ENCODE measurements at regions not wholly inside any gene's neighbourhood (a gene's known extent, or its start where the extent isn't known, plus 50 kb on each side); places are given as distances from the start of the nearest gene placed in this dataset.

- Mint-ChIP-seq H3K27me3 (no peaks in the 10 kb centered on the region), H3K9me3 (peaks cover 15% of the 10 kb centered on the region), H3K36me3 (no peaks in the 10 kb centered on the region), H3K27ac (no peak overlapping the region), H3K4me3 (no peak overlapping the region), H3K4me1 (no peaks in the 10 kb centered on the region)
- CTCF ChIA-PET = no interaction called here
- DNase-seq = no peak
Observed at GRCh38 chr10:36183726-36184125, 541.6 kb upstream of the FZD8 start.

- H3K9me3 Mint-ChIP-seq = peaks cover 16% of the 10 kb centered on the region
- H3K36me3 Mint-ChIP-seq = no peaks in the 10 kb centered on the region
- no peaks in the 10 kb centered on the region for H3K27me3 Mint-ChIP-seq
- DNase-seq = no peak
- H3K4me3 Mint-ChIP-seq = no peak overlapping the region
- CTCF ChIA-PET = no interaction called here
- no peak overlapping the region for H3K27ac Mint-ChIP-seq
- no peaks in the 10 kb centered on the region for H3K4me1 Mint-ChIP-seq
Observed at GRCh38 chr10:36183056-36183455, 541.0 kb upstream of the FZD8 start.

DNA sequence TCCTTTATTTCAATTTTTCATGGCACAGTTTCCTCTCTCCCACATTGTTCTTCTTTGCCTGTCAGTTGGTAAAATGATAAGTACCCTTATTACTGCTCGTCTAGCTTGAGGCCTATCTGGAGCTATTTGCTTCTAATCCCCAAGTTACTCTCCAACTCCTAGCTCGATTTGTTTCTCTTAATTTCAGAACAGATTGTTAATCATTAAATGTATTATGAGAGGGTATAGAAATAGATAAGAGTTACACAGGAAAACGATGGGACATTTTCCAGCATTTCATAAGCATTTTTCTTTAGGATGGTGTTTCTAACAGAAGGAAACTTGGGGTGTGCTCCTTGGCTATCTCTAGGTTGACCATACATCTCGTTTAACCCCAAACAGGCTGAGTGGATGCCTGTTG, 540.5 kb upstream of the FZD8 start:
- H3K4me1 Mint-ChIP-seq = no peaks in the 10 kb centered on the region
- H3K27ac Mint-ChIP-seq = no peak overlapping the region
- H3K9me3 Mint-ChIP-seq = peaks cover 16% of the 10 kb centered on the region
- no peaks in the 10 kb centered on the region for H3K36me3 Mint-ChIP-seq
- CTCF ChIA-PET = no interaction called here
- DNase-seq = no peak
- no peak overlapping the region for H3K4me3 Mint-ChIP-seq
- no peaks in the 10 kb centered on the region for H3K27me3 Mint-ChIP-seq

DNA sequence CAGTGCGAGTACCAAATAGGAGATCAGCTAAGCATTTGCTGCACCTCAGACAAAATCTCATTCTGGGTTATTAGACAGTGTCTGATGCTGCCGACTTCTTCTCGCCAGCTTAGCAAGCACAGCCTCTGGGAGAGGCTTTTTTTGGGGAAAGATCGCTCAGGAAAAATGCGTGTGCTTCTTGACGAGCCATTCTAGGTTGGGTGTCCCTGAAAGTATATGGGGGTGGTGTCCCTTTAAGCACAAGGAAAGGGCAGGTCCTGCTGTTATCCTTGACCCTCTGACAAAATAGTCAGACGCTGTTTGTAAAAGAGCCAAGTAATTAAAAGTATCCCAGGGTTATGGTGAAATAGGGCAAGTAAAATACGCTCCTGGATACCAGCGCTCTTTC, 540.1 kb upstream of the FZD8 start:
- no peaks in the 10 kb centered on the region for H3K4me1 Mint-ChIP-seq
- H3K27me3 Mint-ChIP-seq = no peaks in the 10 kb centered on the region
- H3K27ac Mint-ChIP-seq = no peak overlapping the region
- CTCF ChIA-PET = no interaction called here
- no peak for DNase-seq
- no peak overlapping the region for H3K4me3 Mint-ChIP-seq
- H3K36me3 Mint-ChIP-seq = no peaks in the 10 kb centered on the region
- peaks cover 15% of the 10 kb centered on the region for H3K9me3 Mint-ChIP-seq

DNA sequence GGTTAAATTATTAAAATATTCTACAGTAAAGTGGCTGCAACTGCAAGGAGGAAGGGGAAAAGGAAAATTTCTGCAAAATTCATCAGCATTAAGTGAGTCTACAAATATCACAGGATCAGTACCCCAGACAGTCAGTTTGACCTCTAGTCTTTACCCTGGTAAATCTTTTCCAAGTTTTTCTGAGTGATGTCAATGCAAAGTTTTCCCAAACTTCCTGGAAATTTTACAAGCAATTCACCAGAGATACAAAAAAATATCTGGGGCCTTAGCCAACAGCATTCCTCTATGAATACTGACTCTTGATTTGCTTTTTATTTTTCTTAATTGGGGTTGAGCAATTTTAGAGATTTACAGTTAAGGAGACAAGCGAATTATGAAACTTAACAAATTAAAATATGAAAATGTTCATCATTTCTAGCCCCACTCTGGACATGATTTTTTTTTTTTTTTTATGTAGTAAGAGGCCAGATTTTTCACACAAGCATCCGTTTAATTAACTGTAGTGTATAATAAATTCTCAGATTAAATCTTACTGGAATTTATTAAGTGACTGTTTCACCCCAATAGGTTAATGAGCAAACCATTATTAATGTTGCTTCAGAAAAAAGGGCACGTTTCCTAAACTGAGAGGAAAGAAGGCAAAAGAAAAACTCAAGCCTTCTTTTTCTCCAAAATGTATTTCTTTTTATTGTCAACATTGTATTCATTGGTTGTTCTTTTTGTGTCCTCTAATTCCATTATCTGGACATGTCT, 539.5 kb upstream of the FZD8 start:
- Mint-ChIP-seq H3K27ac (no peak overlapping the region), H3K4me1 (no peaks in the 10 kb centered on the region), H3K9me3 (peaks cover 16% of the 10 kb centered on the region), H3K36me3 (no peaks in the 10 kb centered on the region), H3K4me3 (no peak overlapping the region), H3K27me3 (no peaks in the 10 kb centered on the region)
- CTCF ChIA-PET = no interaction called here
- no peak for DNase-seq

GRCh38 chr10:36178616-36179015, 536.5 kb upstream of the FZD8 start:
- Mint-ChIP-seq H3K27ac (no peak overlapping the region), H3K36me3 (no peaks in the 10 kb centered on the region), H3K9me3 (peaks cover 10% of the 10 kb centered on the region), H3K27me3 (no peaks in the 10 kb centered on the region), H3K4me1 (no peaks in the 10 kb centered on the region), H3K4me3 (no peak overlapping the region)
- CTCF ChIA-PET = no interaction called here
- DNase-seq = no peak

- no peak overlapping the region for H3K4me3 Mint-ChIP-seq
- no peak overlapping the region for H3K27ac Mint-ChIP-seq
- H3K4me1 Mint-ChIP-seq = no peaks in the 10 kb centered on the region
- no peaks in the 10 kb centered on the region for H3K27me3 Mint-ChIP-seq
- DNase-seq = no peak
- H3K36me3 Mint-ChIP-seq = no peaks in the 10 kb centered on the region
- CTCF ChIA-PET = no interaction called here
- peaks cover 8% of the 10 kb centered on the region for H3K9me3 Mint-ChIP-seq
Observed at GRCh38 chr10:36177071-36177470, 535.0 kb upstream of the FZD8 start.

DNA sequence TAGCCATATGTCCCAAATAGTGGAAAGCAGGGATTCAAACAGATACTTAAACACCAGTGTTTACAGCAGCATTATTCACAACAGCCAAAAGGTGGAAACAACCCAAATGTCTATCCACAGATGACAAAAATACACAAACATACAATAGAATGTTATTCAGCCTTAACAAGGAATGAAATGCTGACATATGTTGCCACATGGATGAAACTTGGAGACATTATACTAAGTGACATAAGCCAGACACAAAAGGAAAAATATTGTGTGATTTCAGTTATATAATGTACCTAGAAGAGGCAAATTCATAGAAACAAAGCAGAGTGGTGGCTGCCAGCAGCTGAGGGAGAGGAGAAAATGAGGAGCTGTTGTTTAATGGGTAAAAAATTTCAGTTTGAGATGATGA, 533.9 kb upstream of the FZD8 start:
- no peak for DNase-seq
- peaks cover 8% of the 10 kb centered on the region for H3K9me3 Mint-ChIP-seq

GRCh38 chr10:36173364-36173763, 531.3 kb upstream of the FZD8 start:
- Mint-ChIP-seq H3K4me1 (no peaks in the 10 kb centered on the region), H3K9me3 (peaks cover 4% of the 10 kb centered on the region), H3K36me3 (no peaks in the 10 kb centered on the region), H3K27me3 (no peaks in the 10 kb centered on the region), H3K27ac (no peak overlapping the region), H3K4me3 (no peak overlapping the region)
- CTCF ChIA-PET = no interaction called here
- DNase-seq = no peak

More for the DNA sequence above, 533.9 kb upstream of the FZD8 start:
- H3K4me1 Mint-ChIP-seq = no peaks in the 10 kb centered on the region
- H3K27me3 Mint-ChIP-seq = no peaks in the 10 kb centered on the region
- CTCF ChIA-PET = no interaction called here
- H3K36me3 Mint-ChIP-seq = no peaks in the 10 kb centered on the region
- no peak overlapping the region for H3K4me3 Mint-ChIP-seq
- no peak overlapping the region for H3K27ac Mint-ChIP-seq

- H3K4me3 Mint-ChIP-seq = no peak overlapping the region
- CTCF ChIA-PET = no interaction called here
- no peak overlapping the region for H3K27ac Mint-ChIP-seq
- H3K27me3 Mint-ChIP-seq = no peaks in the 10 kb centered on the region
- no peak for DNase-seq
- H3K9me3 Mint-ChIP-seq = peaks cover 4% of the 10 kb centered on the region
- no peaks in the 10 kb centered on the region for H3K4me1 Mint-ChIP-seq
- no peaks in the 10 kb centered on the region for H3K36me3 Mint-ChIP-seq
Observed at GRCh38 chr10:36171953-36172940, 530.2 kb upstream of the FZD8 start.

GRCh38 chr10:36171556-36171952, 529.5 kb upstream of the FZD8 start:
- H3K4me3 Mint-ChIP-seq = no peak overlapping the region
- H3K36me3 Mint-ChIP-seq = no peaks in the 10 kb centered on the region
- no peaks in the 10 kb centered on the region for H3K27me3 Mint-ChIP-seq
- H3K27ac Mint-ChIP-seq = no peak overlapping the region
- no peaks in the 10 kb centered on the region for H3K4me1 Mint-ChIP-seq
- peaks cover 2% of the 10 kb centered on the region for H3K9me3 Mint-ChIP-seq
- CTCF ChIA-PET = no interaction called here
- no peak for DNase-seq

DNA sequence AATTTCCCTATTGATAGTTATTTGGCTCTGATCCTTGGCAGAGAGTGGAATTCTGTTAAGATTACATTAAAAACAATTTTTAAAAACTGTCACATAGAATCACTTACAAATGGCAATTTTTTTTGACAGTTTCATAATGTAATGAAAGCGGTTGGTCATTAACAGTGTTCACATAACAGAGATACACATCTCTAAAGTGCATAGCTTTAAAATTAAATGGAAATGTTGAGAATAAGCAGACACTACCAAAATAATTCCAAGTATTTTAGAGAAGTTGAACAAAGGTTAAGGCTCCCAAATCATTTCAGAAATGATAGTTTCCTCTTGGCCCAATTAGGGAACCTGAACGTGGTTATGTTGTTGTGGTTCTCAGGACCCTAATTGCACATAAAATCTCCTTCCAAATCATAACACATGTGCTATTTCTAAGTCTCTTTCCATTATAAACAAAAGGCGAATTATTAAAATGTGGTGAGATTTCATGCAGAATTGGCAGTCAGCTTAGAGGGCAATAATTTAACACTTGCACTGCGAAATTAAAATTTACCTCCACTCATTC, 528.9 kb upstream of the FZD8 start:
- H3K27ac Mint-ChIP-seq = no peak overlapping the region
- CTCF ChIA-PET = no interaction called here

DNA sequence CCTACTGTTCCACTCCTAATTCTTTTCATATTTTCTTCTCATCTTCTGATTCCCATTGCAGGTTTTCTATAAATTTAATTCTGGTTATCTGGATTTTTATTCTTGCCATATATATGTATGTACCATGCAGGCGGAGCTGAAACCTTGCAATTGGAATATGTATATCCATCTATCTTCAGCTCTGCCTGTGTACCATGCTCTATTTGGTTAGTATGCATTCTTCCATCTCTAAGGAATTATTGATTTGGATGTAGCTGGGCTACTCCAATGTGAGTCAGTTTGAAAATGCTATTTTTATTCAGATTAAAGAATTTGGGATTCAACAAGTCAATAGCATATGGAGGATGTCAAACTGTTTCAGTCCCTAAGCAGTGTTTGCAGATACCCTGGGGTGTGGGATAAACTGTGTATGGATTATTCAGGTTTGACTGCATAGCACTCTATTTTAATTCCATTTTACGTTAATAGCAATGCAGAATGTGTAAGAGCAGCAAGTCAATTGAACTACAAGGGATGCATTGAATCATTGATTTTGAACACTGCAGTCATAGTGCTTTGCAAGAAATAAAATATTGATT, 528.1 kb upstream of the FZD8 start:
- Mint-ChIP-seq H3K27ac (no peak overlapping the region), H3K4me3 (no peak overlapping the region), H3K27me3 (no peaks in the 10 kb centered on the region), H3K36me3 (no peaks in the 10 kb centered on the region), H3K4me1 (no peaks in the 10 kb centered on the region), H3K9me3 (no peaks in the 10 kb centered on the region)
- CTCF ChIA-PET = no interaction called here
- DNase-seq = no peak

More for the DNA sequence above, 528.9 kb upstream of the FZD8 start:
- Mint-ChIP-seq H3K36me3 (no peaks in the 10 kb centered on the region), H3K9me3 (peaks cover under 1% of the 10 kb centered on the region), H3K27me3 (no peaks in the 10 kb centered on the region), H3K4me3 (no peak overlapping the region), H3K4me1 (no peaks in the 10 kb centered on the region)
- no peak for DNase-seq

DNA sequence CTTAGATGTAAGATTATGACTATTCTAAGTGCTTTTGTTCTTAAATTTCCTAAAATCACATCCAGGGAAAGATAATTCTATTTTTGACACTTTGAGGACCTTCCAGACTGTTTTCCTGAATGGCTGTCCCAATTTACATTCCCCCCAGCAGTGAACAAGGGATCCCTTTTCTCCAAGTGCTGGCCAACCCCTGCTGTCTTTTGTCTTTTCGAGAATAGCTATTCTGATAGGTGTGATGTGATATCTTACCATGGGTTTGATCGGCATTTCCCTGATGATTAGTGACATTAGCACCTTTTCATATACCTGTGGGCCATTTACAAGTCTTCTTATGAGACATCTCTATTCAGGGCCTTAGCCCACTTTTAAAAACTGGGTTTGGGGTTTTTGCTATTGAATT, 526.7 kb upstream of the FZD8 start:
- H3K36me3 Mint-ChIP-seq = no peaks in the 10 kb centered on the region
- no peaks in the 10 kb centered on the region for H3K27me3 Mint-ChIP-seq
- DNase-seq = no peak
- H3K9me3 Mint-ChIP-seq = peaks cover 2% of the 10 kb centered on the region
- H3K4me1 Mint-ChIP-seq = no peaks in the 10 kb centered on the region
- H3K4me3 Mint-ChIP-seq = no peak overlapping the region
- H3K27ac Mint-ChIP-seq = no peak overlapping the region
- CTCF ChIA-PET = no interaction called here

Measured in activated naive CD4-positive, alpha-beta T cell treated with anti-CD3 and anti-CD28 coated beads, Interleukin-2, amount 10 ng/mL, durations not matched to agents 7 days and 5 days (primary cell).